HG02610 (cell line): ENCODE measurements at regions not wholly inside any gene's neighbourhood (a gene's known extent, or its start where the extent isn't known, plus 50 kb on each side); places are given as distances from the start of the nearest gene placed in this dataset.
"Not testable (repeated sequence)": the region's sequence is repeated elsewhere in the genome, so short reads cannot be mapped to it uniquely, and the experiment has no call there.

ENCODE experiments used
- ATAC-seq: cut with Tn5 transposase; IDR thresholded peaks from one replicate; pipeline ENCODE4 v1.9.1; 2021; ENCODE audit warnings: mild to moderate bottlenecking, moderate library complexity; ENCODE audit not compliant: unreplicated experiment

DNA sequence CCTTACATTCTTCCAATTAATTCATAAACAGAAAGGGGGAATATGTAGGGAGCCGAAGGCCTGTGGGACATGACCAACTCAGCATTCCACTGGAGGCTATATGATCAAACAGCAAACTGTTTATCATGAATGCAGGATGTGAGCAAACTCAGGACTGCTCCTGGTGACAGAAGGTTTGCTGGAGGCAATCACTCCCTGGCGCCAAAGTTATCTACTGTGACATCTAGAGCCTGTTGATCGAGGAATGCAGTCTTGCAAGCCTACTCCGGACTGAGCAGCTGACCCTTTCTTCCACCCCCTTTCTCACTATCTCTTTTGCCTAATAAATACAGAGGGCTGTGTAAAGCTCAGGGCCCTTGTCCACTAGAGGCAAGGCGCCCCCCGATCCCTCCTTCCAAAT lies 122.0 kb upstream of the ZCCHC13 start:
- not testable (repeated sequence) for ATAC-seq

- ATAC-seq: no peak
Observed at GRCh38 chrX:74180716-74181115, 123.3 kb upstream of the ZCCHC13 start.

GRCh38 chrX:74179990-74180389 lies 124.0 kb upstream of the ZCCHC13 start:
- no peak for ATAC-seq

DNA sequence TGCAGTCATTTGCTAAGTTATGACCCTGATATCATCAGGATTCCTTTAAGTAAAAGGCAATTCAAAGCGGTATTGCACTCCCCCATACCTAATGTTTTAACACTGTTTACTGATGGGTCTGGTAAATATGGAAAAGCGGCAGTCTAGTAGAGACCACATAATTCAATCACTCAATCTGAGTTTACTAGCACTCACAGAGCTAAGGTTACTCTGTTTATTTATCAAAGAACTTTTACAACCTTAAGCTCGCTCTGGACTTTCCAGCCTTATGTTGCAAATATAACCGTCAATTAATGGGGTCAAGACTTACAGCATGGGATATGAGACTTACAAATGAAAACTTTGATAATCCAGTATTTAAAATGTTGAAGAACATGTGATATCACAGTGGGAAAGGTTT lies 124.5 kb upstream of the ZCCHC13 start:
- no peak for ATAC-seq

DNA sequence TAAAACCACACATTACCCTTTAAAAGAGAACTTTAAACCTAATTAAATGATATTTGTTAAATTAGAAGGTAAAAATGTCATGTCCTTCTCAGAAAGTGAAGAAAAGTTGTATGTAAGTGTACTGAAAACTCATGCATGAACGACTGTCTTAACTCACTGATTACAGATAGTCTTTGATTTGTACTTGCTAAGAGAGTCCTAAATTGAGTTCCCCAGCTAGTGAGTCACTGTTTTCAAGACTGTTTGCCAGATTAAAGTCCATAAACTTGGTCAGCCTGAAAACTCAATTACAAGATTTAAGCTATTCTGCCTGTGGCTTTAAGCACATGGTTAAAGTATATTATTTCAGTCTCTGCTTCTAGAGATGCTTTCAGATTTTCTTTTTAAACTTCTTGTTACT lies 124.9 kb upstream of the ZCCHC13 start:
- ATAC-seq: no peak

- ATAC-seq: no peak
Observed at GRCh38 chrX:74178536-74178935, 125.4 kb upstream of the ZCCHC13 start.

DNA sequence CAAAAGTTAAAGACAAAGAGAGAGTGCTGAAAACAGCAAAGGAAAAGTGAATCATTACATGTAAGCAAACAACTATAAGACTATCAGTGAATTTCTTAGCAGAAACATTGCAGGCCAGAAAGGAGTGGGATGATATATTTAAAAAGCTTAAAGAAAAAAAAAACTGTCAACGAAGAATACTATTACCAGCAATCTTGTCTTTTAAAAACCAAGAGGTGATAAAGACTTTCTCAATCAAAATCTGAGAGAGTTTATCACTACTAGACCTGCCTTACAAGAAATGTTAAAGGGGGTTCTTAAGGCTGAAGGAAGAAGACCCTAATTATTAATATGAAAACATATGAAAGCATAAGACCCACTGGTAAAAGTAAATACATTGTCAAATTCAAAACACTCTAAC lies 132.5 kb upstream of the ZCCHC13 start:
- no peak for ATAC-seq

DNA sequence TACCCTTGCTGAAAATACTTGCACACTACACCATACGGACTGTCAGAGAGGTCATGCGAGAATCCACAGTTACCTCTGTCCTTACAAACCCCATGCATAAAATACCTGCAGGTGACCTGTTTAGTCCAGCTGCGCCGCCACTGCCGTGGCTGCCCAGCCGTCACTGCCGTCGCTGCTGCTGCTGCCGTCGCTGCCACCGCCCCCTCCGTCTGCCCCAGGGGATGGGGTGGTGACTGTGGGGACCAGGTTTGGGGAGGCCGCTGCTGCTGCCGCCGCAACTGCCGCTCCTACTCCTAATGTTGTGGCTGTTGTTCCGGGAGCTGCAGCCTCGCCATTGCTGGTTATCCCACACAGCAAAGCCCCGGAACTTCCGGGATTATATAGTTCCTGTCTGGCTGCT lies 141.8 kb upstream of the ZCCHC13 start:
- no peak for ATAC-seq

- ATAC-seq: no peak
Observed at GRCh38 chrX:74160816-74161215, 143.2 kb upstream of the ZCCHC13 start.

GRCh38 chrX:74160358-74160757 lies 143.6 kb upstream of the ZCCHC13 start:
- no peak for ATAC-seq

- no peak for ATAC-seq
Observed at GRCh38 chrX:74147439-74147838, 156.5 kb upstream of the ZCCHC13 start.

GRCh38 chrX:74138943-74139342 lies 165.0 kb upstream of the ZCCHC13 start:
- no peak for ATAC-seq

DNA sequence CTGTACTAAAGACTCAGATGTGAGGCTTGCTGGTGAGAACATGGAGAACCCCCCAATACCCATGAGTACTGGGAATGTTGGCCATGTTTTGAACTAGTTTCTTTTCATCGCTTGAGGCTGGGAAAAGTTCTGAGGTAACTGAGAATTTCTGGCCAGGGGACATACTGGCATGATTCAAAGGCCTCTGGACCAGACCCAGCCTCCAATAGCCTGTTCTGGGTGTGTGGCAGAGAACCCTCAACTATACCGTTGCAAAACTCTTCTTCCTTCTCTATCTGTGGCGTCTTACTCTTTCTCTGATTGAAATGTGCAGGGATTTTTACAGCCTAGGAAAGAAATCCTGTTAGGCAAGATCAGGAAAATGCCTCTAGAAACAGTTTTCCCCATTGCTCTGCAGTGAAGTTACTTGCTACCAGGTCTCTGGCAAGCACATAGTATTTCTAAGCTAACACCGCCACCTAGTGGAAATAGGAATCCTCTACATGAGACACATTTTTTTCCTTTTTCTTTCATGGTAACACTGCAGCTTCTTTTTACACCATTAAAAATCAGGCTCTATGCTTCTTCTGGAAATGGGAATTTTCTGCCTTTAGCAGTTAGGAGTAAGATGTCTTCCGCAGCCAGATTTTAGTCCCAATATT lies 170.7 kb upstream of the ZCCHC13 start:
- ATAC-seq: peak; percentile 57

DNA sequence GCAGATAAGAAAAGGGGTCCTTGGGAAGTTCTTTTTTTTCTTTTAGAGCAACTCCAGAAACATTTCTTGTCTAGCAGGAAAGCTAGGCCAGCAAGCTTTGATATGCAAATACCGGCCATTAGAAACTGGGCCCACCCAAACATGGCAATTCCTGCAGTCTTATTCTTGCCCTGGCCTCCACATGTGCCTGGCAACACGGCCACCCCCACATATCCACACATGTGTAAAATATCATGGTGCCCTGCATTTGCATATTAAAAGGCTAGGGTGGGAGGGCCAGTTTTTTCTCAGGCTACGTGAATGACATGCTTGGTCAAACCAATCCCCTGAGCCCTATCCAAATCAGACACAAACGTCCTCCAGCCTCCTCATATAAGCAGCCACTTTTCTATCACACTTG lies 171.7 kb upstream of the ZCCHC13 start:
- ATAC-seq: no peak

DNA sequence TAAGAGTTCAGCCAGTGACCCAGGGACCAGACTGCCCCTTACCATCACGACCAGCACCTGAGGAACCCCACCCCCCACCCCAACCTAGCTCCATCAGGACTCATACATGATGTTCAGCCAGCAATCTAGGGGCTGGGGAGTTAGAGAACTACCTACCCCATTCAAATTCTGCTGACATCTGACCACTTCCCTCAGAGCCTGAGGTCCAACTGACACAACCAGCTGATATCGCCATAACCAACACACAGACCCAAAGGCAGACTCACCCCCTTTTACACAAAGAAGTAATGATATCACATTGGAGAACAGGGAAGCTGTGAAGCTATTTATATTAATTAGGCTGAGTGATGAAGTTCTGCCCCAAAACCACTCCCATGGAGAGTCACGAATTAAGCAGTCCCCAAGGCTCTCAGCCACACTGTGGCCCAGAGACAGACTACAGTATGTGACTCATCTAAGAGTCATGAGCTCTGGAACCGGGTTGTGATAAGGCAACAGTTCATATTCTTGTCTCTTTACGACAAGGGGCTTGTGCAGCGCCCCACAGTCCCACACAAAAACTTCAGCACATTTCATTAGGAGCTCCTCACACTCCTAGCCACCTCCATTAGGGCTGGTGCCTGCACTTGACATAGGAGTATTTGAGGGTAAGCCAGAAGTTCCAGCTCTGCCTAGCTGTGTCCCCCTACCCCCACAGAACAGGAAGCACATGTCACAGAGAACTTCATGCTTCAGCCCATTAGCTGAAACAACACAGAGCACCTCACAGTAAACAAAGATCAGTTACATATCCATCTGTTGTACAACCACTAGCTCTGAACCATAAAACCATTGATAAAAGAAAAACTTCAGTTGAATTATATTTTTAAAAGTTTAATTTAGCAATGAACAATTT lies 184.7 kb upstream of the ZCCHC13 start:
- no peak for ATAC-seq

- ATAC-seq: no peak
Observed at GRCh38 chrX:74117962-74118902, 185.7 kb upstream of the ZCCHC13 start.

DNA sequence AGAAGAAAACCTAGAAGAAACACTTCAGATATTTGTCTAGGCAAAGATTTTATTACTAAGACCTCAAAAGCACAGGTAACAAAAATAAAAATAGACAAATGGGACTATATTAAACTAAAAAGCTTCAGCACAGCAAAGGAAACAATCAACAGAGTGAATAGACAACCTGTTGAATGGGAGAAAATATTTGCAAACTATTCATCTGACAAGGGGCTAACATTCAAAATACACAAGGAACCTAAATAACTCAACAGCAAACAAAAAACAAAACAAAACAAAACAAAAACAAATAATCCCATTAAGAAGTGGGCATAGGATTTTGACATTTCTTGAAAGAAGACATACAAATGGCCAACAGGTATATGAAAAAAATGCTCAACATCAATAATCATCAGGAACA lies 192.7 kb upstream of the ZCCHC13 start:
- no peak for ATAC-seq

DNA sequence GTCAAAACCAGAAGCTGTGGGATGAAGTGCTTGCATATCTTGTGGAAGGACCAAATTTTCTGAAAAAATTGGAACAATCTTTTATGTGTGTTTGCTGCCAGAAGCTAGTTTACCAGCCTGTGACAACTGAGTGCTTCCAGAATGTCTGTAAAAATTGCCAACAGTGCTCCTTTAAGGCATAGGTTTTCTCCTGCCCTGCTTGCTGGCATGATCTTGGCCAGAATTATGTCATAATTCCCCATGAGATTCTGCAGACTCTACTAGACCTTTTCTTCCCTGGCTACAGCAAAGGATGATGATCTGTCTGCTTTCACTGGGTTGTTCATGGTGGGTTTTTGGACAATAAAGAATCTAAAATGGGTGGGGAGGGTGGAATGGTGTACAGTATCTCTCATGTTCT lies 196.3 kb upstream of the ZCCHC13 start:
- no peak for ATAC-seq

DNA sequence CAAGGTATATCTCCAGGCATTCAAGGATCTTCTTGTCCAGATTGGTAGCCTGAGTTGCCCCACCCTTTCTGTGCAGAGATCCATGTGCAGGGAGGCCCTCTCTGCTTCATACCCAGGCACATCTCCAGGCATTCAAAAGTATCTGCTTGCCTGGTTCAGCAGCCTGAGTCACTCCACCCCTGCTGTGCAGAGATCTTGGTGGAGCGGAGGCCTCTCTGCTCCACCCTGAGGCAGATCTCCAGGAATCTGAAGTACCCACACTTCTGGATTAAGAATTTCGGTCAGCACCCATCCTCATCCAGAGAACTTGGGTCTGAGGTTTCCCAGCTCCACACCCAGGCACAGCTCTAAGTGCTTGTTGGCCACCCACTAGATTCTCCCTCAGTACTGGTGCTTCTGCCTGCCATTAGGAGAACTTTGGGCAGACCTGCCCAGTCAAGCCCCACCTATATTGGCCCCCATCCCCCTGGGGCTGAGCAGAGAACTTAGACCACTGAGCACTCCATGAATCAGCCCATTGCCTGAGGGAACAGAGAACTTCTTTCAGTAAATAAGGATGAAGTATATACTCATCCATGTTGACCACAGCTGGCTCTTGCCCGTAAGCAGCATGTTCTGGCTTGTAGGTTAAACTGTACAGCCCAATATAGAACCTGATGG lies 199.5 kb upstream of the ZCCHC13 start:
- ATAC-seq: no peak

DNA sequence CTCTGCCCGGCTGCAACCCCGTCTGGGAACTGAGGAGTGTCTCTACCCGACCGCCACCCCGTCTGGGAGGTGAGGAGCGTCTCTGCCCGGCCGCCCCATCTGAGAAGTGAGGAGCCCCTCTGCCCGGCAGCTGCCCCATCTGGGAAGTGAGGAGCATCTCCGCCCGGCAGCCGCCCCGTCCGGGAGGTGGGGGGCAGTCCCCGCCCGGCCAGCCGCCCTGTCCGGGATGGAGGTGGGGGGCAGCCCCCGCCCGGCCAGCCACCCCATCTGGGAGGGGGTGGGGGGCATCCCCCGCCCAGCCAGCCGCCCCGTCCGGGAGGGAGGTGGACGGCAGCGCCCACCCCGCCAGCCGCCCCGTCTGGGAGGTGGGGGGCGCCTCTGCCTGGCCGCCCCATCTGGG lies 205.6 kb upstream of the ZCCHC13 start:
- ATAC-seq: not testable (repeated sequence)

DNA sequence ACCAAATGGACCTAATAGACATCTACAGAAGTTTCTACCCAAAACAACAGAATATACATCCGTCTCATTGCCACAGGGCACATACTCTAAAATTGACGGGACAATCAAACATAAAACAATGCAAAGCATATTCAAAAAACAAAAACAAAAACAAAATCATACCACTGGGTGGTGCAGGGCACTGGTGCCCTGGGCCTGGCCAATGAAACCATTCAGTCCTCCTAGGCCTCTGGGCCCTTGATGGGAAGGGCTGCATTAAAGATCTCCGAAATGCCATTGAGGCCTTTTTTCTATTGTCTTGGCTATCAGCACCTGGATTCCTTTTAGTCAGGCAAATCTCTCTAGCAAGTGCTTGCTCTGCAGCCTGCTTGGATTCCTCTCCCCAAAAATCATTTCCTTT lies 213.9 kb upstream of the ZCCHC13 start:
- no peak for ATAC-seq
